ENCODE measurements at regions not wholly inside any gene's neighbourhood (a gene's known extent, or its start where the extent isn't known, plus 50 kb on each side); places are given as distances from the start of the nearest gene placed in this dataset.

GRCh38 chr2:163008642-163009041 is 170.1 kb upstream of the KCNH7 start:
- FAIRE-seq (no peak), DNase-seq (ENCODE audit: extremely low spot score, insufficient read length, low read depth) (no peak)

GRCh38 chr2:162994718-162995117 is 156.2 kb upstream of the KCNH7 start:
- no peak for DNase-seq (ENCODE audit: extremely low spot score, insufficient read length, low read depth)
- FAIRE-seq: no peak

GRCh38 chr2:162992828-162993227 is 154.3 kb upstream of the KCNH7 start:
- DNase-seq (ENCODE audit: extremely low spot score, insufficient read length, low read depth): no peak
- no peak for FAIRE-seq

- no peak for FAIRE-seq
- no peak for DNase-seq (ENCODE audit: extremely low spot score, insufficient read length, low read depth)
Measured at GRCh38 chr2:162989507-162989906, 150.9 kb upstream of the KCNH7 start.

- DNase-seq (ENCODE audit: extremely low spot score, insufficient read length, low read depth) (no peak), FAIRE-seq (no peak)
Measured at GRCh38 chr2:162974771-162975170, 136.2 kb upstream of the KCNH7 start.

- no peak for DNase-seq (ENCODE audit: extremely low spot score, insufficient read length, low read depth)
- no peak for FAIRE-seq
Measured at GRCh38 chr2:162972383-162972782, 133.8 kb upstream of the KCNH7 start.

GRCh38 chr2:162968306-162968705 is 129.7 kb upstream of the KCNH7 start:
- FAIRE-seq: no peak
- DNase-seq (ENCODE audit: extremely low spot score, insufficient read length, low read depth): no peak

GRCh38 chr2:162967811-162968210 is 129.2 kb upstream of the KCNH7 start:
- FAIRE-seq: no peak
- DNase-seq (ENCODE audit: extremely low spot score, insufficient read length, low read depth): no peak

- DNase-seq (ENCODE audit: extremely low spot score, insufficient read length, low read depth): no peak
- no peak for FAIRE-seq
Measured at GRCh38 chr2:162967147-162967546, 128.6 kb upstream of the KCNH7 start.

GRCh38 chr2:162965191-162965590 is 126.6 kb upstream of the KCNH7 start:
- FAIRE-seq (no peak), DNase-seq (ENCODE audit: extremely low spot score, insufficient read length, low read depth) (no peak)

GRCh38 chr2:162964513-162964912 is 125.9 kb upstream of the KCNH7 start:
- FAIRE-seq: no peak
- DNase-seq (ENCODE audit: extremely low spot score, insufficient read length, low read depth): no peak

- no peak for FAIRE-seq
Measured at GRCh38 chr2:162963156-162963555, 124.6 kb upstream of the KCNH7 start.

GRCh38 chr2:162945785-162946184 is 107.2 kb upstream of the KCNH7 start:
- DNase-seq (ENCODE audit: extremely low spot score, insufficient read length, low read depth) (no peak), FAIRE-seq (no peak)

More at GRCh38 chr2:162963156-162963555, 124.6 kb upstream of the KCNH7 start:
- no peak for DNase-seq (ENCODE audit: extremely low spot score, insufficient read length, low read depth)

- no peak for FAIRE-seq
- DNase-seq (ENCODE audit: extremely low spot score, insufficient read length, low read depth): no peak
Measured at GRCh38 chr2:162938387-162938786, 99.8 kb upstream of the KCNH7 start.

GRCh38 chr2:162934191-162934590 is 95.6 kb upstream of the KCNH7 start:
- no peak for DNase-seq (ENCODE audit: extremely low spot score, insufficient read length, low read depth)
- no peak for FAIRE-seq

GRCh38 chr2:162932416-162932815 is 93.8 kb upstream of the KCNH7 start:
- no peak for FAIRE-seq
- DNase-seq (ENCODE audit: extremely low spot score, insufficient read length, low read depth): no peak

GRCh38 chr2:162929571-162929970 is 91.0 kb upstream of the KCNH7 start:
- FAIRE-seq (no peak), DNase-seq (ENCODE audit: extremely low spot score, insufficient read length, low read depth) (no peak)

- FAIRE-seq: no peak
- no peak for DNase-seq (ENCODE audit: extremely low spot score, insufficient read length, low read depth)
Measured at GRCh38 chr2:162928356-162928755, 89.8 kb upstream of the KCNH7 start.

- no peak for FAIRE-seq
- no peak for DNase-seq (ENCODE audit: extremely low spot score, insufficient read length, low read depth)
Measured at GRCh38 chr2:162926907-162927306, 88.3 kb upstream of the KCNH7 start.

- FAIRE-seq: no peak
- no peak for DNase-seq (ENCODE audit: extremely low spot score, insufficient read length, low read depth)
Measured at GRCh38 chr2:162926501-162926900, 87.9 kb upstream of the KCNH7 start.

GRCh38 chr2:162925595-162925994 is 87.0 kb upstream of the KCNH7 start:
- DNase-seq (ENCODE audit: extremely low spot score, insufficient read length, low read depth): no peak
- no peak for FAIRE-seq

GRCh38 chr2:162919111-162919510 is 80.5 kb upstream of the KCNH7 start:
- FAIRE-seq (no peak), DNase-seq (ENCODE audit: extremely low spot score, insufficient read length, low read depth) (no peak)

- DNase-seq (ENCODE audit: extremely low spot score, insufficient read length, low read depth): no peak
Measured at GRCh38 chr2:162917626-162918025, 79.1 kb upstream of the KCNH7 start.

More at GRCh38 chr2:162917626-162918025, 79.1 kb upstream of the KCNH7 start:
- no peak for FAIRE-seq

All from GM18507 (cell line).